Dendritic cell treated with granulocyte-macrophage colony-stimulating factor and Interleukin-4, amounts not matched to agents 40 ng/mL and 50 ng/mL, for 4 days (primary cell): ENCODE measurements at regions not wholly inside any gene's neighbourhood (a gene's known extent, or its start where the extent isn't known, plus 50 kb on each side); places are given as distances from the start of the nearest gene placed in this dataset.

Experiments
- H3K27ac Mint-ChIP-seq: one replicate; pipeline ENCODE4 v1.8.0; 2022; ENCODE audit warnings: mild to moderate bottlenecking, mixed read lengths
- H3K27me3 Mint-ChIP-seq: one replicate; pipeline ENCODE4 v1.8.0; 2022; ENCODE audit warnings: mild to moderate bottlenecking, mixed read lengths
- H3K36me3 Mint-ChIP-seq: one replicate; pipeline ENCODE4 v1.8.0; 2022; ENCODE audit warnings: low read depth, mixed read lengths
- H3K4me1 Mint-ChIP-seq: one replicate; pipeline ENCODE4 v1.8.0; 2022; ENCODE audit warnings: low read depth, mixed read lengths
- H3K4me3 Mint-ChIP-seq: one replicate; pipeline ENCODE4 v1.8.0; 2022; ENCODE audit warnings: mild to moderate bottlenecking, moderate library complexity, mixed read lengths
- H3K9me3 Mint-ChIP-seq: one replicate; pipeline ENCODE4 v1.8.0; 2022; ENCODE audit warnings: mixed read lengths
- intact Hi-C: fragments of 100-400 bp; cut with micrococcal nuclease; formaldehyde crosslinking; loops from one replicate; pipeline ENCODE4 v1.15.0; 2022

DNA sequence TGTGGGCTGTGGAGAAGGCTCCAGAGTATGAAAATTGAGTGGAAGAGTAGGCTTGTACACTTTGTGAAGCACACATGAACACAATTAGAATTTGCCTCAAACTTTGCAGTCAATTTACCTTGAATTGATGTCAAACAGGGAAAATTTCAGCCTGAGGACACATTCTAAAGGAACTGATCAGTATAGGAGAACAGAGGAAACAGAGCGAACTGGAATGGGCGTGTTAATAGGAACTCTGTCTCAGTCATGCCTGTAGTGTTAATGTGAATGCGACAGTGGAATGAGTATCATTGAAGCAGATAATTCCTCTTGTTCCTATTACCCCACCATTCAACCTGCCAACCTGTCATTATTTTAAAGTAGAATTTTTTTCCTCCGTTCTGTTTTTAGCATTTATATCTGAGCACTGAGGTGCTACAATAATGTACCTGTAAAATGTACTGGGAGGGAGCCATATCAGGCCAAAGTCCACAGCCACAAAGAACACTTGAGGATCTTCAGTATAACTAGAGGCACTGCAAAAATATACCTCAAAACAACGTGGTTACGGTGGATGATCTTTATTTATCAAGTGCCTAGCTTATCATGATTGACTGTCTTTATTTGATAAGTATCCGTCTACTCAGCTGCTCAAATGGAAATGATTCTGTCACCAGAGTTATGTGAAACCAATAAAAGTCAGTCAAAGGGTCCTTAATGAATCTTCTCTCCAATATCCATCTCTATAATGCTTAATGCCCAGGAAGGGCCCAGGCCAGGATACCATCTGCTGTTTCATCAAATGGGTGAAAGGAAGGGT is 125.3 kb upstream of the STMND1 start:
- H3K9me3 Mint-ChIP-seq, result no peaks in the 10 kb centered on the region
- peaks cover 34% of the 10 kb centered on the region for H3K4me1 Mint-ChIP-seq
- no peak overlapping the region for H3K4me3 Mint-ChIP-seq
- H3K36me3 Mint-ChIP-seq, result no peaks in the 10 kb centered on the region
- intact Hi-C loops, result no loop called here
- H3K27me3 Mint-ChIP-seq, result peaks cover 19% of the 10 kb centered on the region
- no peak overlapping the region for H3K27ac Mint-ChIP-seq

- Mint-ChIP-seq H3K36me3 (no peaks in the 10 kb centered on the region), H3K4me1 (peaks cover 26% of the 10 kb centered on the region), H3K27ac (no peak overlapping the region), H3K9me3 (no peaks in the 10 kb centered on the region), H3K4me3 (no peak overlapping the region), H3K27me3 (peaks cover 21% of the 10 kb centered on the region)
- intact Hi-C loops, result no loop called here
Observed at GRCh38 chr6:16974704-16975359, 127.0 kb upstream of the STMND1 start.

GRCh38 chr6:16974387-16974673 is 127.5 kb upstream of the STMND1 start:
- intact Hi-C loops, result no loop called here
- Mint-ChIP-seq H3K4me1 (peaks cover 26% of the 10 kb centered on the region), H3K27me3 (peaks cover 22% of the 10 kb centered on the region), H3K36me3 (no peaks in the 10 kb centered on the region), H3K4me3 (no peak overlapping the region), H3K9me3 (no peaks in the 10 kb centered on the region), H3K27ac (no peak overlapping the region)

GRCh38 chr6:16973545-16974386 is 128.1 kb upstream of the STMND1 start:
- Mint-ChIP-seq H3K4me1 (peaks cover 22% of the 10 kb centered on the region), H3K27ac (no peak overlapping the region), H3K9me3 (no peaks in the 10 kb centered on the region), H3K27me3 (peaks cover 19% of the 10 kb centered on the region), H3K4me3 (no peak overlapping the region), H3K36me3 (no peaks in the 10 kb centered on the region)
- intact Hi-C loops, result no loop called here

DNA sequence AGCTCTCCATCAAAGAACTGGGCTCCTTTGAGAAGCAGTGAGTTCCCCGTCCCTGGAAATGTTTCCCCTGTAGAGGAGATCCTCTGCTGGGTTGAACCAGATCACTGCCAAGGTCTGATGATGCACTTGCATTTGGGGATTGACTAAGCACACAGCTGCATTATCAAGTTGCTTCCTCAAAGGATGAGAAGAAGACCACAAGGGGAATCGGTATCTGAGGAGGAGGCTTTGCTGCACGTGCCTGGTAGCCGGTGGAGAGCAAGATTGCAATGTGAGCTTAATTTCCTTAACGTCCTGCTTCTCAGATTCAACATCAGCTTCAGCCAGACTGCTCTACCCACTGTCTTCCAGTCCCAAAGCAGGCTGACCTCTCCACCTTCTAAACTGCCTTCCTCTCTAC is 128.8 kb upstream of the STMND1 start:
- H3K4me1 Mint-ChIP-seq, result peaks cover 22% of the 10 kb centered on the region
- no peak overlapping the region for H3K4me3 Mint-ChIP-seq
- peaks cover 19% of the 10 kb centered on the region for H3K27me3 Mint-ChIP-seq
- no peak overlapping the region for H3K27ac Mint-ChIP-seq
- H3K36me3 Mint-ChIP-seq, result no peaks in the 10 kb centered on the region
- intact Hi-C loops, result no loop called here
- H3K9me3 Mint-ChIP-seq, result no peaks in the 10 kb centered on the region

GRCh38 chr6:16972535-16972934 is 129.3 kb upstream of the STMND1 start:
- Mint-ChIP-seq H3K36me3 (no peaks in the 10 kb centered on the region), H3K9me3 (no peaks in the 10 kb centered on the region), H3K4me3 (no peak overlapping the region), H3K27ac (no peak overlapping the region), H3K4me1 (peaks cover 22% of the 10 kb centered on the region), H3K27me3 (peaks cover 16% of the 10 kb centered on the region)
- intact Hi-C loops, result no loop called here

DNA sequence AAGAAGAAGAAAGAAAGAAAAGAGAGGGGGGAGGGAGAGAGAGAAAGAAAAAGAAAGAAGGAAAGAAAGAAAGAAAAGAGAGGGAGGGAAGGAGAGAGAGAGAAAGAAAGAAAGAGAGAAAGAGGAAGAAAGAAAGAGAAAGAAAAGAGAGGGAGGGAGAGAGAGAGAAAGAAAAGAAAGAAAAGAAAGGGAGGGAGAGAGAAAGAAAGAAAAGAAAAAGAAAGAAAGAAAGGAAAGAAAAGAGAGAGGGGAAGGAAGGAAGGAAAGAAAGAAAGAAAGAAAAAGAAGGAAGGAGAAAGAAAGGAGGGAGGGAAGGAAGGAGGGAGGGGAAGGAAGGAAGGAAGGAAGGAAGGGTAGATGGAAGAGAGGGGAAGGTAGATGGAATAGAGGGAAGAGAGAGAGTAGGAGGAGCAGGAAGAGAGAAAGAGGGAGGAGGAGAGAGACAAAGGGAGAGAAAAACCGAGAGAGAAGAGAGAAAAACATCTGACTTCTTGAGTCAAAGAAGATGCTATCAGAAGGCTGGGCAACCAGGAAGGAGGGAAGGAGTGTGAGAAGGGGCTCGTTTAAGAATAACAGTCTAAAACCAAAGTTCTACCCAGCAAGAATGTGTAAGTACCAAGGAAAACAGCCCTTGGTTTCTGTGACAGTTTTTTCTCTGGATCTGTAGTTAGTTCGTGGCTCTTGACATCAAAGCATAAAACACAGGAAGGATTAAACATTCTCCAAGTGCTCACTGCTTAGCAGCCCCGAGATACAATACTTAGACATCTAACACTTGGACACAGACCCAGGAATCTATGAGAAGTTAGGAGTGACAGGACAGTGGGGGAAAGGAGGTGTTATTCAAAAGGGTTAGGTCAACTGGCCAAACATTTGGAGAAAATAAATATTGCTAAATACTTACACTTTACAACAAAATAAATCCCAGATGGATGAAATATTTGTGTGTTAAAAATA is 131.9 kb upstream of the STMND1 start:
- Mint-ChIP-seq H3K36me3 (no peaks in the 10 kb centered on the region), H3K4me1 (peaks cover 27% of the 10 kb centered on the region), H3K4me3 (no peak overlapping the region), H3K27ac (peak overlapping the region; percentile 7), H3K27me3 (peaks cover 13% of the 10 kb centered on the region), H3K9me3 (no peaks in the 10 kb centered on the region)
- intact Hi-C loops, result loop anchor here (10.0 kb wide), 1 partner anchor 635 kb away; no protein-coding TSS in a partner anchor

DNA sequence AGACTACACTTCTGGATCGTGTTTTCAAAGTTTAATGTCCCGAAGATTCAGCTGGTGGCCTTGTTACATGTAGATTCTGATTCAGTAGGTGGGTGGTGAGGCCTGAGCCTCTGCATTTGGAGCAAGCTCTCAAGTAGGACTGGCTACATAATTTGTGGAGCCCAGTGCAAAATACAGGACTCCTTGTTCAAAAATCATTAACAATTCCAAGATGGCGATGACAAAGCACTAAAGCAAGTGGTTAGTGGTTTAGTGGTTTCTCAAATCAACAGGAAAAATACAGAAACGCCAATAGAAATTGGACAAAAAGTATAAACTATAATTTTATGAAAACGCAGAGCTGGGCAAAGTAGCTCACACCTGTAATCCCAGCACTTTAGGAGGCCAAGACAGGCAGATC is 133.7 kb upstream of the STMND1 start:
- intact Hi-C loops, result loop anchor here (10.0 kb wide), 1 partner anchor 633 kb away; no protein-coding TSS in a partner anchor
- Mint-ChIP-seq H3K4me3 (no peak overlapping the region), H3K27me3 (peaks cover 13% of the 10 kb centered on the region), H3K36me3 (no peaks in the 10 kb centered on the region), H3K4me1 (peaks cover 30% of the 10 kb centered on the region), H3K9me3 (no peaks in the 10 kb centered on the region), H3K27ac (no peak overlapping the region)

GRCh38 chr6:16967470-16967817 is 134.4 kb upstream of the STMND1 start:
- intact Hi-C loops, result loop anchor here (10.0 kb wide), 1 partner anchor 633 kb away; no protein-coding TSS in a partner anchor
- peaks cover 24% of the 10 kb centered on the region for H3K4me1 Mint-ChIP-seq
- no peaks in the 10 kb centered on the region for H3K9me3 Mint-ChIP-seq
- no peak overlapping the region for H3K27ac Mint-ChIP-seq
- H3K36me3 Mint-ChIP-seq, result no peaks in the 10 kb centered on the region
- no peak overlapping the region for H3K4me3 Mint-ChIP-seq
- H3K27me3 Mint-ChIP-seq, result peaks cover 13% of the 10 kb centered on the region

- Mint-ChIP-seq H3K4me3 (no peak overlapping the region), H3K27ac (no peak overlapping the region), H3K27me3 (peaks cover 13% of the 10 kb centered on the region), H3K36me3 (no peaks in the 10 kb centered on the region), H3K4me1 (peaks cover 24% of the 10 kb centered on the region), H3K9me3 (no peaks in the 10 kb centered on the region)
- intact Hi-C loops, result loop anchor here (10.0 kb wide), 1 partner anchor 632 kb away; no protein-coding TSS in a partner anchor
Observed at GRCh38 chr6:16966791-16967469, 134.9 kb upstream of the STMND1 start.

GRCh38 chr6:16965689-16966088 is 136.2 kb upstream of the STMND1 start:
- H3K4me3 Mint-ChIP-seq, result no peak overlapping the region
- peaks cover 24% of the 10 kb centered on the region for H3K4me1 Mint-ChIP-seq
- no peak overlapping the region for H3K27ac Mint-ChIP-seq
- no peaks in the 10 kb centered on the region for H3K9me3 Mint-ChIP-seq
- intact Hi-C loops, result loop anchor here (2.0 to 10.0 kb wide), 3 partner anchors 121 to 631 kb away; no protein-coding TSS in a partner anchor
- peaks cover 13% of the 10 kb centered on the region for H3K27me3 Mint-ChIP-seq
- H3K36me3 Mint-ChIP-seq, result no peaks in the 10 kb centered on the region

DNA sequence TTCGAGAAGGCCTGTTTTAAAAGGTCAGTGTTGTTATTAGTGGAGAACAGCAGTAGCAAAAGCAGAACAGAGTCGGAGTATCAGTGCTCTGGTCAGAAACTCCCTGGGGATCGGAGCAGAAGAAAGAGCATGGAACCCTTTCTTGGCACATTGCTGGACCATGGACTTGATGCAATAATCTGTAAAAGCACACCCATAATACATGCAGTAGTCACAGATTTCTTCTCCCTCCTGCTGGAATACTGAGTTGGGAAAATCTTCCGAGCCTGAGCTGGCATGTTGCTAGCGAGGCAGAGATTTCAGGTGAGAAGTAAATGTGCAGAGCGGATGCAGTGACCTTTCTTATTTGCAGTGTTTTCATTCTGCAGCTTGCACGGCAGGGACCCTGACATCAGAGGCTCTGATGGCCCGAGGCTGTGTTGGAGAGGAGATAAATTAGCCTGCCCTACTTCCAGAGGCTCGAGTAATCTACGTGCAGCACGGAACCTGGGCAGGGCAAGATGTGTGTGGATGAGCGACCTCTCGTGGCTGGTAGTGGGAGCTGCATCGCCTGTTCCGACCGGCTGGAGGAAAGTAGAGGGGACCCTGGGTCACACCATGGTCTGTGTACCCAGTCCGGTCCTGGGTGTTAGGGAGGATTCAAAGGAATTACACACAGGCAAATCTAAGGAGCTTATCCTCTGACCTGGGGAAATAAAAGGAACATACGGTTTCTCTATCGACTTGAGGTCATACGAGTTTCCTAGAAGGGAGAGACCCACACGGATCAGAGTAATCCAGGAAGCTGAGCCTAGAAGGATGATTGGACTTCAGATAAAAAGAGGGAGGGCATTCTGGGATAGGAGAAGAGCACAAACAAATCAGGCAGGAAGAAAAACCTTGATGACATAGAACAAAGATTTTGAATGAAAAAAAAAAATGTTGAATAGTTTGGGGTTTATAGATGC is 137.0 kb upstream of the STMND1 start:
- intact Hi-C loops, result loop anchor here (2.0 to 10.0 kb wide), 3 partner anchors 122 to 630 kb away; no protein-coding TSS in a partner anchor
- Mint-ChIP-seq H3K27ac (peak overlapping the region; percentile 47), H3K27me3 (peaks cover 13% of the 10 kb centered on the region), H3K36me3 (no peaks in the 10 kb centered on the region), H3K4me1 (peaks cover 20% of the 10 kb centered on the region), H3K4me3 (peak overlapping the region; percentile 21), H3K9me3 (no peaks in the 10 kb centered on the region)
